ENCODE measurements at regions not wholly inside any gene's neighbourhood (a gene's known extent, or its start where the extent isn't known, plus 50 kb on each side); places are given as distances from the start of the nearest gene placed in this dataset.

DNA sequence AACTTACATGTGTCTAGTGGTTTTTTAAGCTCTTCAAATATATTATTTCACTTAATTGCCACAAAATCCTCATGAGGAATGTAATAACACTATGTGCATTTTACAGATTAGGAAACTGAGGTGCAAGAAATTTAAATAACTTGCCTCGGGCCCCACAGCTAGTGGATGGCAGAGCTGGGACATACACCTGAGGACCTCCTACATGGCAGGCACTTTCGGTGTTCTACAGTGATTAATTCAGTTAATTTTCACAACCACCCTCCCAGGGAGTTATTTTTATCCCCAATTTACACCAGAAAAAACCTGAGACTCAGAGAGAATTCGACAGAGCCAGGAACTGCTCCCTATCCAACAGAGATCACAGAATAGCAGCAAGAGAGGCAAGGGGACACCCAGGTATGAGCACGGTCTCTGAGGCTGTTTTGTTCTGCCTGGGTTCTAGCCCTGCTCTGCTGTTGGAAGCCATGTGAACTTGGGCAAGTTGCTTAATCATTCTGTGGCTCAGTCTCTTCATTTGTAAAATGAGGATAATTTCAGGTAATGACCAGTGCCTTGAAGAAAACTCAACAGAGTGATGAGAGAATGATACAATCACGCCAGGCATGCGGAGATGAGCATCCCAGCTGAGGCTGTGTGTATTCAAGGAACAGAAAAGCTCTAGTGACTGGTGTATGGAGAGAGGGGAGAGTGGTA lies 82.3 kb downstream of the MYCN start:
- DNase-seq = no peak

DNA sequence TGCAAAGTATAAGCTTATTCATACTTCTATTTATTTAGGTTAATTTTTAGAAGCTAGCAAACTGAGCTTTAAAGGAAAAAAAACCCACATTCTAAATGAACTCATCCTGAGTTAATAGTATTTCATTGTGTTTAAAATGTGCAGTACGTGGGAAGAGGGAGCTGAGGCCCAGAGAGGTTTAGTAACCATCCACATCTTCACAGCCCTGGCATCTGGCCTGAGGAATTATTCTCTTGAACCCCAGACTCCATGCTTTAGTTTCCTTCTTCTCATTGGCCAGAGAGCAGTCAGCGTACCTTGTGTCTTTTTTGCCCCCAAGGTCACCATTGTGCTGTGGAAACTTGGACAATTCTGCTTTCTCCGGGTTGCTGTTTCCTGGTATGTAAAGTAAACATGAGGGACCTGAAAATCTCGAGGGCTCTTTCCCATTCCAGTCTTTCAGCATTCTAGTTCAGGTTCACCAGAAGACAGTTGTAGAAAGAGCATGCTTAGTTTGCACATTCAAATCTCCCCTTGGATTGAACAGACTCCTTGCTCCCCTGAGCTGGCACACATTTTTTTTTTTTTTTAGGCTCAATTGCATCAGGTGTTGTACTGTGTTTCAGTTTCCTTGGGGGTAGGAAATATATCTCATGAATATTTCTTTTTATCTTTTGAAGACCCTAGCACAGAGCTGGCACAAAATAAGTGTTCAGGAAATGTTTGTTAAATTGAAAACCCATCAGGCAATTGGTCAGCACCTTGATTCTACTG lies 81.4 kb downstream of the MYCN start:
- no peak for DNase-seq

DNA sequence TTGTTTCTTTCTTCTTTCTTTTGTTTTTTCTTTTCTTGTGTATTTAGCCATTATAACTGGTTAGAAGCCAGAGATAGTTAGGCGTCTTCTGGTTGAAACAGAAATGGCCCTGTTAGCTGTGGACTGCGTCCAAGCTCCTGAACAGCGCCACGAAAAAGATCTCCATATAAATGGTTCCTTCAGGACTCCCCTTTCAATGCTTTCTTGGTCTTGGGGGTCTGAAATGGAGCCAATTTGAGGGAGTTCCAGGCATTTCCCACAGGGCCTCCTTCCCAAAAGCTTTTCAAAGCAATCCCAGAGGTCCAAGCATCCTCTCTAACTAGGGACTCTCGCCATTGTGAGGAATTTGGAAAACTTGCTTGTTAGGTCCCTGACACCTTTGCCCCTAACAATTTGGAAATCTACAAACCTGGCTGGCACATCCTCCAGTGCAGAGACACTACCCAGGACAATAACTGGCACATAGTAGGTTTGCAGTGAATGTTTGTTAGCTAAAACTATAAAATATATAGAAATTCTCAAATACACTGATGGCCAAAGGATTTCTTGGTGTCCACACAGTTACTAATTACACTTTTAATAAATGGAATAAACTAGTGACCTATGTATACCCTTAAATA lies 80.1 kb downstream of the MYCN start:
- DNase-seq = no peak

DNA sequence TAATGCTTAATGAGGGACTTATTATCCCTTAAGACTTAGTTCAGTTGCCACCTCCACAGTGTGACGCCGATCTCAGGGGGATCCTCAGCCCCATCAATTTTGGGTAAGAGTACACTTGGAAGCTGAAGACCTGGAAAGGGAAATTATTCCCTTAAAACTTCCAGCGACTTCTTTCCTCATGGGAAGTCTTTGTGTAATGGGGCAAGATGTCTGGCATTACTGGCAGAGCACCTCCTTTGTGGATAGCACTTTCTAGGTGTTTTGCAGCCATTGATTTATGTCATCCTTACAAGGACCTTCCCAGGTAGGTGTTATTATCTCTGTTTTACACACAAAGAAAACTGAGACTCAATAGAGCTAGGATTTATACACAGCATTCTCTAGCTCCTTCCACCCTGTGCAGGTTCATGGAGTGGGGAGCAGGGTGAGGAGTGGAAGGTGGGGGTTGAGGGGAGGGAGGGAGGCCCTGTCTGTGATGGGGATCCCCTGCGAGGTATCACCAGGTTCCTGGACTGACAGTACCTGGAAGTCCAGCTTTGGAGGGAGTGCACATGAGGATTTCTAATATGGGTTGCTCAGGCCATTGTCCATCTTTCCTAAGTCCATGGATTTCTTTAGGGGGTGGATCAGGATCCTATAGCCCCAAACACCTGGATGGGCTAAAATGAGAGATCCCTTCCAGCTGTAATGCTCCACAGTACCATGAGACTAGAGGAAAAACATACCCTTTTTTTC lies 79.4 kb downstream of the MYCN start:
- no peak for DNase-seq

DNA sequence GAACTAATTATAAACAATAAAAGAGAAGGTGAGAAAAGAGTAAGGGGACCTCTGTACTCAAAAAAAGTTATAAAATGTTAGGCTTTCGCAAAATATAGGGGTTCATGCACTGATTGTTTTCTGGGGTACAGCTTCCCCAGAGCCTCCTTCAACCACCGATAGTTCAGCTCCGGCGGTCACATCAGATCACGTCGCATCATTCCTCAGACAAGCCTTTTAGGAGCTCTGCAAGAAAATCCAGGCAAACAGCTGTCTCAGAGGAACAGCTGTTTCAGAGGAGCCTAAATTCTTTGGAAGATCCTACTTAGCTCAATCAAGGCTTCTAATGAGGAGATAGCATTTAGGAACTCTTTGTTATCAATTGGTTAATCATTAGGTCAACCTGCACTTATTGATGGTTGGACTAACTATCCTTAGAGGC lies 78.7 kb downstream of the MYCN start:
- no peak for DNase-seq

DNA sequence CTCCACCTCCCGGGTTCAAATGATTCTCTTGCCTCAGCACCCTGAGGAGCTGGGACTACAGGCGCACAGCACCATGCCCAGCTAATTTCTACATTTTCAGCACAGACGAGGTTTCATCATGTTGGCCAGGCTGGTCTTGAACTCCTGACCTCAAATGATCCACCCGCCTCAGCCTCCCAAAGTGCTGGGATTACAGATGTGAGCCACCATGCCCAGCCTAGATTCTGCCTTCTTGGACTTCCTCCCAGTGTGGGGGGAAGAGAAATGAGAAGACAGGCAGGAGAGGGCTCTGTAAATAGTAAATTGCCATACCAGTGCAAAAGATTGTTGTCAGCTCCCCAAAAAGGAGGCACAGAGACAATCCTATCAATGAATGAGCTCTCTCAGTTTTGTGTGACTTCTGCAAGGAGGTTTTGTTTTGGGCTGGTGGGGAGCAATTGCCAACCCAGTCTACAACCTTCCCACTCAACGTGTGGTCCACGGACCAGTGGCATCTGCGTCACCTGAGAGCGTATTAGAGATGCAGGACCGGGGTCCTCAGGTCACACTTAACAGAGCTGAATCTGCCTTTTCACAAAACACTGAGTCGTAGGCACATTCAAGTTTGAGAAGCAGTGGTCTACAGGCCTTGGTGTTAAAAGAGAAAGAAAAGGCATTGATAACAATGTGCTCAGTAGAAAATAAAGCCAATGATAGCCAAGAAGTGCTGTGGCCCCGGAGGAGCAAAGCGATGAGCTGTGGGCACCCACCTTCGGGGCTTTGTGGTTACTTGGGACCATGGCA lies 78.1 kb downstream of the MYCN start:
- DNase-seq = no peak

DNA sequence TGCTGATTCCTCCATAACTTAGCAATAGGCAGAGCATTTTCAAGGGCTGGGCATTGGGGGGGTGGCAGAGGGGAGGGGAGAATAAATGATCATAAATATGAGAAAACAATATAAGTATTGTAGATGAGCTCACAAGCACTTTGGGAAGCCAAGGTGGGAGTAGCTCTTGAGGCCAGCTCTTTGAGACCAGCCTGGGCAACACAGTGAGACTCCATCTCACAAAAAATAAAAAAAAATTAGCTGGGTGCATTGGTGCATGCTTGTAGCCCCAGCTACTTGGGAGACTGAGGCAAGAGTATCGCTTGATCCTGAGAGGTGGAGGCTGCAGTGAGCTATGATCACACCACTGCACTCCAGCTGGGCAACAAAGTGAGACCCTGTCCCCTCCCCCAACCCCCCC lies 75.9 kb downstream of the MYCN start:
- DNase-seq = no peak

DNA sequence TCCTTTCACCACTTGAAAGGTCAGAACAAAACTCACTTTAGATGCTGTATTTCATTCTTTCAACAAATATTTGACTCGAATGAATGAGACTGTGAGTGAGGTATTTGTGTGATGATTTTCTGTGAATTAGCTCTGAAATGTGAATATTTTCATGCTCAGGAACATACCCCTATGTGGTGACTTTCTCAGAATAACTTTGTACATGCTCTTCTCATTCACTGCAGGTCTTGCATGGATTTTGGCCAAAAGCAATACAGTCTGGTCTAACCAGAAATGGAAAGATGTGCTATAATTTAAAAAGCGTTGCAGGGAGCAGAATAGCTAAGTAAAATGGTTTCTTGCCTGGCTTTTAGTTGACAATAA lies 75.5 kb downstream of the MYCN start:
- DNase-seq = no peak

DNA sequence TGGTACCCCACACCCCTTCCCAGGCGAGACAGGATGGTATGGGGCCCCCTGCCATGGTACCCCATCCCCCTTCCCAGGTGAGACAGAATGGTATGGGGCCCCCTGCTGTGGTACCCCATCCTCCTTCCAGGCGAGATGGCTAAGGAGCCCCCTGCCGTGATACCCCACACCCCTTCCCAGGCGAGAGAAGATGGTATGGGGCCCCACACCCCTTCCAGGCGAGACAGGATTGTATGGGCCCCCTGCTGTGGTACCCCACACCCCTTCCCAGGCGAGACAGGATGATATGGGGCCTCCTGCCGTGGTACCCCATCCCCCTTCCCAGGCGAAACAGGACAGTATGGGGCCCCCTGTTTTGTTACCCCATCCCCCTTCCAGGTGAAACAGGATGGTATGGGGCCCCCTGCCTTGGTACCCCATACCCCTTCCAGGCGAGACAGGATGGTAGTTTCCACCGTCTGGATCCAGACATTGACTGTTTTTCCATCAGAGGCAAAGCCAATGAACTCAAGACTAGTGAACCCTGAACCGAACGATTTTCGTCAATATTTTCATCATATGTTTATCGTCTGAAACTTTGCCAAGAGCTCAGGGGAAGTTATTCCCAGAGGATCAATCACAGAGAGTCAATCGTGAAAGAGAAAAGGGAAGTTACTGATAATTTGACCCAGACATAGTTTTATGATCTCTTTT lies 75.0 kb downstream of the MYCN start:
- DNase-seq = no peak

DNA sequence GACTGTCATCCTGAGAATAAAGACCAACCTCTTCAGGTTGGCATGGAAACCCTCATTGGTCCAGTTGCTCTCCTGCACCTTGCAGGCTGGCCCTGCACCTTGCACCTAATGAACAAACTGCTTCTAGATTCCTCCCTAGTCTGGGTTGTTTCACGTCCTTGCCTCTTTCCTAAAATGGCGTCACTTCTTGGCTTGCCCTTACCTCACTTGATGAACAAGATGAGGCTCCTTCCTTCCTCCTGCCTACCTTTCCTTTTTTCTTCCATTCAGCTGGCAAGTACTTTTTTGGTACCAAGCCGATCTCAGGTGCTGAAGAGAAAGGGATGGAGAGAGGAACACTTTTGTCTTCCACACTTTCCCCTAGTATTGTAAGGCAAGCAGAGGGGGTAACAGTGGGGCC lies 74.5 kb downstream of the MYCN start:
- no peak for DNase-seq

DNA sequence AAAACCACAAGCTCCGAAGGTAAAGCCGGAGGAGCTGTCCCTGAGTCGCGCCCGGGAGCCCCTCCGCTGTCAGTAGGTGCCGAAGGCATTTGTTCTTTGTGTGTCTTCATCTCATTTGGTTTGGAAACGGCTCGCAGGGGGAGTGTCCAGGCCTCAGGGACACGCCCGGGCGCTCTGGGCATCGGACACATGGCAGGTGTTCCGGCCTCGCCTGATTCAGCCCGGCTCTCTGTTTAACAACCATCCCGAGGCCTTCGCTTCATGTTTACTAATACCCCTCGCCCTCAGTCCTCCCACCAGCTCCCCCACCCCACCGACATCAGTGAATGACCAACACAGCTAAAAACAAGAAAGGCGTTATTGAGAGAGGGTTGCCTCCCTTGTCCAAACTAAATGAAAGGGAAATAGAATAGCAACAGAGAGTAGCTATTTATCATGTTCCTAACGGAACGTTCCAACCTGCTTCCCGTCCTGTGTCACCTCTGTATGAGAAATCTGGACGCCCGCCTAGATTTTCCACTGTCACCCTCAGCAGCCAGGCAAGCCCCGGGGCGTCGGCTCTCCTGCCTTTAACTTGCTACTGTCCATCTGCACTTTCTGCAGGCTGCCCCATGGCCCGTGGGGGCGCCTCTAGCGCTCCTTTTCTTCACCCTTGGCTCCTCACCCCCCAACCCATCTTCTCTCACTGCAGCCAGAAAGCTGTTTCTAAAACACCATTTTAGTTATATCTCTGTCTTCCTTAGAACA lies 73.9 kb downstream of the MYCN start:
- DNase-seq = no peak

DNA sequence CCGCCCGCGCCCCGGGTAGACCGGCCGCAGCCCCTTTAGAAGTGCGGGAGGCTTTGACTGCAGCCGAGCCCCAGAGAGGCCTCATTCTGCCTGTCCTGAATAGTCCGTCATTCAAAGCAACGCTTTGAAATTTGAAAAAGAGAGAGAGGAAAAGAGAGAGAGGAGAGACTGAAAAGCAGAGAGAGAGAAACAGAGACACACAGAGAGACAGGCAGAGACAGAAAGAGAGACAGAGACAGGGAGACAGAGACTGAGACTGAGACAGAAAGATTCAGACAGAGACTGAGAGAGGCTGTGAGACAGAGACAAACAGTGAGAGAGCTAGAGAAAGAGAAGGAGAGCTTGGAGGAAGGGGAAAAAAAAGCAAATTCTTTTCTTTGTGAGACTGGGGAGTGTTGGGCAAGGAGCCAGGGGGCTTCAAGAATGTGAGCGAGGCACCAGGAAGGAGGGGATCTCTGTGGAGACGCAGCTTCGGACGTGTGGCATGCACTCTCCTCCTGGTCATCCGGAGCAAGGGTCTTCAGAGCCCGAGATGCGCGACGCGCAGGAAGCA lies 73.1 kb downstream of the MYCN start:
- no peak for DNase-seq

DNA sequence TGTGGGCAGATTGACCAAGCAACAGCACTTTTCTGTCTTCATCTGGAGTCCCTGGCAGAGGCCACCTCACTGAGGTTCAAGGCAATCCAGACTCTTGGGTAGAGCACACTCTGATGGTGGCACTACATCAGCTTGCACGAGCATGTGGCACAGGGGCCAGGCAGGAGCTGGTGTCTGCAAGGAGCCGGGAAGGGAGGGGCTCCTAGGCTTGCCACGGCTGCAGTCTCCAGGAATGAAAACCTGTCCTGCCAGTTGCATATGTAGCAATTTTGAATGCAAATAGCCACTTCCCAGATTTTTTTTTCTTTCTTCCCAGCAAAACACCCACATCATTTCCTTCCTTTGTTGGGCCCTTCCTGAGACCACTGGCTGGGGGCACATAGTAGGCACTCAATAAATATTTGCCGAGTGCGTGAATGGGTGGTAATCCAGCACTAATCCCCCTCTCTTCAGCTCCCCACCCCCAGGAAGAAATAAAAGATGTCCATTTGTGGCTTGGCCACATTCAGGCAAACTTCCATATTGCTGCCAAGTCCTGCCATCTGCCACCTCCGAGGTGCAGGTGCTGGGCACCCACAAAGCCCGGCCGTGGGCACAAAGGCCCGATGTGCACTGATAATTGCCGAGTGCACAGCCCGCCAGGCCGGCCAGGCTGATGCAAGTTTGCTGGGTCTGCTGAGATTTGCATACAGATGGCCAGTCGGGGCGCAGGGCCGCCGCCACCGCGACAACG lies 72.4 kb downstream of the MYCN start:
- no peak for DNase-seq

DNA sequence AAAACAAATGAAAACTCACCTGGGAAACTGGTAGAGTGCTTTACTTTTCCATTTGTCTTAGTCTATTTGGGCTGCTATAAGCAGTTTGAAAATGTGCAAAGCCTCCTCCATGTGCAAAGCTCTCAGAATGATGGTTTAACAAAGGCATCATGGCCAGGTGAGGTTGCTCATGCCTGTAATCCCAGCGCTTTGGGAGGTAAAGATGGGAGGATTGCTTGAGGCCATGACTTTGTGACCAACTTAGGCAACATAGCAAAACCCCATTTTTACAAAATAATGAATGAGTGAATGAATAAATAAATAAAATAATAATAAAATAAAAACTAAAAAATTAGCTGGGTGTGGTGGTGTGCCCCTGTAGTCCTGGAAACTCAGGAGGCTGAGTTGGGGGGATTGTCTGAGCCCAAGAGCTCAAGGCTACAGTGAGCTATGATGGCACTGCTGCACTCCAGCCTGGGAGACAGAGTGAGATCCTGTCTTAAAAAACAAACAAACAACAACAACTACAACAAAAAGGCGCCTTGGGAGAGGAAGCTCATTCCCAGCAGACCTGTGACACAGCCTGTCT lies 71.8 kb downstream of the MYCN start:
- DNase-seq = no peak

DNA sequence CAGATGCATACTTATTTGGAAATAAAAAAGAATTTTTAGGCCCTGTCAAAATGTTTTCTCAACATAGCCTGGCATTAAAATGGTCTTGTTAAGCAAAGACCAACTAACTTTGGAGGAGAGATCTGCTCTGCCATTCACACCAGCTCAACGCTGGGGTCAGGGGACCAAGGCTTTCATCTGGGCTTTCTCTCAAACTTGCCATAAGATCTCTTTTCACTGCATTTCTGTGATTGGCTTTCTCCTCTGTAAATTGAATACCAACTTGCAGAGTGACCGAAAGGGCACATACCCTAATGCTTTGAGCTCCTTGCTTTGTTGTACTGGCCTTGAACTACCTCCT lies 71.2 kb downstream of the MYCN start:
- DNase-seq = no peak

DNA sequence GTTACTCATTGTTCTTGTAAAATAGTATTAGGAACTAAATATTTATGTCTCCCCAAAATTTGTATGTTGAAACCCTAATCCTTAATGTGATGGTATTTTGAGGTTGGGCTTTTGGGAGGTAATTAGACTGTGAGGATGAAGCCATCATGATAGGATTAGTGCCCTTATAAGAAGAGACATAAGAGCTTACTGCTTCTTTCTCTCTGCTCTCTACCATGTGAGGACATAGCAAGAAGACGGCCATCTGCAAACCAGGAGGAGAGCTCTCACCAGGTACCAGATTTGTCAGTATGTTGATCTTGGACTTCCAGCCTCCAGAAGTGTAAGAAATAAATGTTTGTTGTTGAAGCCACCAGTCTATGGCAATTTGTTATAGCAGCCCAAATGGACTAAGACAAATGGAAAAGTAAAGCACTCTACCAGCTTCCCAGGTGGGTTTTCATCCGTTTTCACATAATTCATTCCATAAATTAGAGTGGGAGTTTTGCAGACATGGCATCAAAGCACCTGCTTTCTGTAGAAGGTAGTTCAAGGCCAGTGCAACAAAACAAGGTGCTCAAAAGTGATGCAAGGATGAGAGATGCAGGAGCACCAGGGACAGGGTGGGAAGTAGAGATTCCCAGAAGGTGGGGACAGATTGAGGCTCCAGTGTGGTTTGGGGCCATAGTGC lies 70.7 kb downstream of the MYCN start:
- no peak for DNase-seq

DNA sequence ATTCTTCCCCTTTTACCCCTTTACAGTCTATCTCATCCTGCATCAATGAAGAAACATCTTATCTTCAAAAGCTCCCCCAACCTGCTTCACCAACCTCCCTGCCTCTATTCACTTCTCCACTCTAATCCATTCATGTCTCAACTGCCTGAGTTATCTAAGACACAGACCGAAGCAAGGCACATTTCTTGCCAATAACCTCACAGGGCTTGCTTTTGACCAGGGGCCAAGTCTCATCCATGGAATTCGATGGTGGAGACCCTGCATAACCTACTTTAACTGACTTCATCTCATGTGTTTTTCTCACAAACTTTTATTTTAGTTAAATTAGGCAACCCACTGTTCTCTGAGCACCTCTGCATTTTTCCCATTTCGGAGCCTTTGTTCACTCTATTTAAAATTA lies 69.7 kb downstream of the MYCN start:
- DNase-seq = no peak

DNA sequence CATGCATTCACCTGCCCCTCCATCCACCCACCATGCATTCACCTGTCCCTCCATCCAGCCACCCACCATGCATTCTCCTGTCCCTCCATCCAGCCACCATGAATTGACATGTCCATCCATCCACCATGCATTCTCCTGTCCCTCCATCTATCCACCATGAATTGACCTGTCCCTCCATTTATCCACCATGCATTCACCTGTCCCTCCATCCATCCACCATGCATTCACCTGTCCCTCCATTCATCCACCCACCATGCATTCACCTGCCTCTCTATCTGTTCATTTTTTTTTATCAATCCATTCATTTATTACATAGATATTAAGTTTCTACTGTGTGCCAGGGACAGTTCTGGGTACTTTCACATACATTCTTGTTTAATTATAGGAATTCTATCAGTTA lies 69.2 kb downstream of the MYCN start:
- no peak for DNase-seq

DNA sequence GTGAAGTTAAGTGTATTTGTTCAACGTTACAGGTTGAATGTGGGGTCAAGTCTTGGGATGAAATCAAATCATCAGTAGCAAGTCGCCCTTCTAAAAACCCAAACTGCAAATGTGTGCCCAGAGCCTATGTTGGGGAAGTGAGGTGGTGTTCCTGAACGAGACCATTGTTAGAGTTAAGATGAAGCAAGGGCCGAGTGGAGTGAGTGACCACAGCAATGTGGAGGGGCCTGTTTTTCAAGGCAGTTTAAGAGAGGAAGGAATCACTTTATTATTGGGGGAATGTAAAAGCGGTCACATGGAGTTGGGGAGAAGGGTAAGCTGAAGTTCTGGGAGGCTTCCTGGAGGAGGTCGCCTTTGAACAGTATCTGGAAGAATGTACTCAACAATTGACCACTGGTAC lies 68.5 kb downstream of the MYCN start:
- no peak for DNase-seq
